ENCODE measurements at regions not wholly inside any gene's neighbourhood (a gene's known extent, or its start where the extent isn't known, plus 50 kb on each side); places are given as distances from the start of the nearest gene placed in this dataset.
"Not testable (repeated sequence)": the region's sequence is repeated elsewhere in the genome, so short reads cannot be mapped to it uniquely, and the experiment has no call there.

DNA sequence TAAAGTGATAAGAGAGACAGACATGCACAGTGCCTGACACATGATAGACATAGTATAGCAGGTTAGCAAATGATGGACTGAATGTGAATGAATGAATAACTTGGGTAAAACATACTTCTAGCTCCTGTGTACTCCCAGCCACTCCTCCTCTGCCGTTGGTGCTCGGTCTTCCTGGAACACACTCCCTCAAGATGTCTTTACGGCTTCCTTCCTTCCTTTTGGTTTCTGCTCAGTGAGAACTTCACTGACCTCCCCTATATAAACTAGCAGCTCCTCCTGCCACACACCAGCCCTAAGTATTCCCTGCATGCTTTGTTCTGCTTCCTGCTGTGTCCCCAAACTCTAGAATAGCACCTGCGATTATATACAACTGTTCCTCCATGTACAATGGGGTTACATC, 50.2 kb downstream of the RAD54L2 start:
- DNase-seq (ENCODE audit: extremely low read depth, low read depth), result no peak
- TF ChIP-seq, protein P1, sequence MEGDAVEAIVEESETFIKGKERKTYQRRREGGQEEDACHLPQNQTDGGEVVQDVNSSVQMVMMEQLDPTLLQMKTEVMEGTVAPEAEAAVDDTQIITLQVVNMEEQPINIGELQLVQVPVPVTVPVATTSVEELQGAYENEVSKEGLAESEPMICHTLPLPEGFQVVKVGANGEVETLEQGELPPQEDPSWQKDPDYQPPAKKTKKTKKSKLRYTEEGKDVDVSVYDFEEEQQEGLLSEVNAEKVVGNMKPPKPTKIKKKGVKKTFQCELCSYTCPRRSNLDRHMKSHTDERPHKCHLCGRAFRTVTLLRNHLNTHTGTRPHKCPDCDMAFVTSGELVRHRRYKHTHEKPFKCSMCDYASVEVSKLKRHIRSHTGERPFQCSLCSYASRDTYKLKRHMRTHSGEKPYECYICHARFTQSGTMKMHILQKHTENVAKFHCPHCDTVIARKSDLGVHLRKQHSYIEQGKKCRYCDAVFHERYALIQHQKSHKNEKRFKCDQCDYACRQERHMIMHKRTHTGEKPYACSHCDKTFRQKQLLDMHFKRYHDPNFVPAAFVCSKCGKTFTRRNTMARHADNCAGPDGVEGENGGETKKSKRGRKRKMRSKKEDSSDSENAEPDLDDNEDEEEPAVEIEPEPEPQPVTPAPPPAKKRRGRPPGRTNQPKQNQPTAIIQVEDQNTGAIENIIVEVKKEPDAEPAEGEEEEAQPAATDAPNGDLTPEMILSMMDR (IDR thresholded peaks at IDR 0.05; ENCODE audit: low read depth, low read length, missing control alignments), result no peak

DNA sequence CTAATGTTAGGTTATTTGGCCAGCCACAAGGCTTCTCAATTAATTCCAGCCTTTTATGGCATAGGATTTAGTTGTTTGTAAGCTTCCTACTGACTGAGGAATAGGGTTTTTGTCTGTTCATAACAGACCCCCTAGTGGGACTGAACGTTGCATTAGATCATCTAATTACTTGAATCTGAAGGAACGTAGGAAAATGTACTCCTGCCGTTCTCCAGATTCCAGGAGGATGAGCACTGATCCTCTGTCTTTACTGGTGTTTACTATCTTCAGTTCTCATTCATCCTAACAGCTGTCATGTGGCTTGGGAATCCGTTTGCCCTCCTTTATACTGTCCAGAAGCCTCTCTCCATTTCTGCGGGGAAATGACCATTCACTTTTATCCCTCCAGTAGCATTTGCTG, 52.7 kb downstream of the RAD54L2 start:
- TF ChIP-seq, protein P1 (IDR thresholded peaks at IDR 0.05; ENCODE audit: low read depth, low read length, missing control alignments), result no peak
- no peak for DNase-seq (ENCODE audit: extremely low read depth, low read depth)
- no peak overlapping the region for H3K4me3 ChIP-seq (replicated peaks; ENCODE audit: low read depth, low read length)

More for the DNA sequence above, 50.2 kb downstream of the RAD54L2 start:
- no peak overlapping the region for H3K4me3 ChIP-seq (replicated peaks; ENCODE audit: low read depth, low read length)

DNA sequence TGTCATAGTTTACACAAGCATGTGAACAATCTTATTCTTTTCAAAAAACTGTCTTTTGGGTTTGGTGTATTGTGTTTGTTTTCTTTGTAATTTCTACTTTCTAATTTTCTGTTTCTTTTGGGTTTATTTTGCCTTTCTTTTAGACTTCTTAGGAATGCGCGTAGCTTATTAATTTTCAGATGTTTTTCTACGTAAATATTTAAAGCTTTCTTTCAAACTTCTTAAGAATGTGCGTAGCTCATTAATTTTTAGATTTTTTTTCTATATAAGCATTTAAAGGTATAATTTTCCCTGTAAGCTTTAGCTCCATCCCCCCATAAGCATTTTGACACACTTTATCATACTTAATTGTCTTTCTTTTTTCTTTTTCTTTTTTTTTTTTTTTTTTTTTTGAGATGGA, 55.2 kb downstream of the RAD54L2 start:
- TF ChIP-seq, protein P1 (IDR thresholded peaks at IDR 0.05; ENCODE audit: low read depth, low read length, missing control alignments), result no peak
- DNase-seq (ENCODE audit: extremely low read depth, low read depth), result no peak
- H3K4me3 ChIP-seq (replicated peaks; ENCODE audit: low read depth, low read length), result no peak overlapping the region

DNA sequence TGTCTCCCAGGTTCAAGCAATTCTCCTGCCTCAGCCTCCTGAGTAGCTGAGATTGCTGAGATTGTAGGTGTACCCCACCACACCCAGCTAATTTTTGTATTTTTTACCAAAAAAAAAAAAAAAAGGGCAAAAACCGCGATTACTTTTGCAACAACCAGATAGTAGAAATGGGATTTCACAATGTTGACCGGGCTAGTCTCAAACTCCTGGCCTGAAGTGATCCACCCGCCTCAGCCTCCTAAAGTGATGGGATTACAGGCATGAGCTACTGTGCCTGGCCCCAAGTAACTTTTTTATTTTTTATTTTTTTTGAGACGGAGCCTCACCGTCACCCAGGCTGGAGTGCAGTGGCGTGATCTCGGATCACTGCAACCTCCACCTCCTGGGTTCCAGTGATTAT, 61.1 kb downstream of the RAD54L2 start:
- H3K4me3 ChIP-seq (replicated peaks; ENCODE audit: low read depth, low read length); DNase-seq (ENCODE audit: extremely low read depth, low read depth): not testable (repeated sequence)

DNA sequence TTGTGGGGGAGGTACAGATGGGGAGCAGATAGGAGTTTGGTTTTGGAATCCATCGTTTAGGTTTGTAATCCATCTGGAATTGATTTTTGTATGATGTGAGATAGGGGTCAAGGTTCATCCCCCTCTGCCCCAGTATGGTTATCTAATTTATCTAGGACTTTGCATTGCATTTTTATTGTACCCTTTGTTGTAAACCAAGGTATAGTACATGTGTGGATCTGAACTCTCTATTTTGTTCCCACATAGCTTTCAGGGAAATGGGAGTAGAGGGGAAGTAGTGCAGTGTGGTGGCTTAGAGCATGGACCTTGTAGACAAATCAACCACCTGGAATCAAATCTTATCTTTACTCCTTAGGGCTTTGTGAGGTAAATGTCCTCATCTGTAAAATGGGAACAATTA, 65.7 kb downstream of the RAD54L2 start:
- TF ChIP-seq, protein P1 (IDR thresholded peaks at IDR 0.05; ENCODE audit: low read depth, low read length, missing control alignments), result no peak
- H3K4me3 ChIP-seq (replicated peaks; ENCODE audit: low read depth, low read length), result no peak overlapping the region
- DNase-seq (ENCODE audit: extremely low read depth, low read depth), result no peak

DNA sequence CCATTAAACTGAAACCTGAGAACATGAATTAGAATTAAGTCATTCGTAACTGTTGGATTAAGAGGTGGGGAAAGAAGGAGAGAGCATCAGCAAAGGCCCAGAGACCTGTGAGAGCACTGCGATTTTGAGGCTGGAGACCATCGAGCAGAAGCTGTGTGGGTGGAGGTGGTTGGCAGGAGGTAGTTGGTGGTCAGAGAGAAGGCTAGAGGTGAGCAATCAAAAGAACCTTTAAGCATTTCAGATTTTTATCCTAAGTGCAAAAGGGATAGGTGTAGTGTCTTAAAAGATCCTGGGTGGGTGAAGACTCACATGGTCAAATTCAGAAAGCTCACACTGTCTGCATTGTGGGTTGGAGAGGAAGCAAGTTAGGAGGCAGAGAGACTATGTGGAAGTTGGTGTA, 65.1 kb upstream of the TEX264 start:
- TF ChIP-seq, protein P1 (IDR thresholded peaks at IDR 0.05; ENCODE audit: low read depth, low read length, missing control alignments), result no peak
- H3K4me3 ChIP-seq (replicated peaks; ENCODE audit: low read depth, low read length), result no peak overlapping the region
- DNase-seq (ENCODE audit: extremely low read depth, low read depth), result no peak

DNA sequence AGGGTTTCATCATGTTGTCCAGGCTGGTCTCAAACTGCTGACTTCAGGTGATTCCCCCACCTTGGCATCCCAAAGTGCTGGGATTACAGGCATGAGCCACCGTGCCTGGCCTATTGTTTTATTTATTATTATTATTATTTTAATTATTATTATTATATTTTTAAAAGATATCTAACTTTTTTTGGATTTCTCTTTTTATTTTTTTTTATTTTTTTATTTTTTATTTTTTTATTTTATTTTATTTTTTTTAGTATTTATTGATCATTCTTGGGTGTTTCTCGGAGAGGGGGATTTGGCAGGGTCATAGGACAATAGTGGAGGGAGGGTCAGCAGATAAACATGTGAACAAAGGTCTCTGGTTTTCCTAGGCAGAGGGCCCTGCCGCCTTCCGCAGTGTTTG, 64.2 kb upstream of the TEX264 start:
- not testable (repeated sequence) for H3K4me3 ChIP-seq (replicated peaks; ENCODE audit: low read depth, low read length); DNase-seq (ENCODE audit: extremely low read depth, low read depth)

DNA sequence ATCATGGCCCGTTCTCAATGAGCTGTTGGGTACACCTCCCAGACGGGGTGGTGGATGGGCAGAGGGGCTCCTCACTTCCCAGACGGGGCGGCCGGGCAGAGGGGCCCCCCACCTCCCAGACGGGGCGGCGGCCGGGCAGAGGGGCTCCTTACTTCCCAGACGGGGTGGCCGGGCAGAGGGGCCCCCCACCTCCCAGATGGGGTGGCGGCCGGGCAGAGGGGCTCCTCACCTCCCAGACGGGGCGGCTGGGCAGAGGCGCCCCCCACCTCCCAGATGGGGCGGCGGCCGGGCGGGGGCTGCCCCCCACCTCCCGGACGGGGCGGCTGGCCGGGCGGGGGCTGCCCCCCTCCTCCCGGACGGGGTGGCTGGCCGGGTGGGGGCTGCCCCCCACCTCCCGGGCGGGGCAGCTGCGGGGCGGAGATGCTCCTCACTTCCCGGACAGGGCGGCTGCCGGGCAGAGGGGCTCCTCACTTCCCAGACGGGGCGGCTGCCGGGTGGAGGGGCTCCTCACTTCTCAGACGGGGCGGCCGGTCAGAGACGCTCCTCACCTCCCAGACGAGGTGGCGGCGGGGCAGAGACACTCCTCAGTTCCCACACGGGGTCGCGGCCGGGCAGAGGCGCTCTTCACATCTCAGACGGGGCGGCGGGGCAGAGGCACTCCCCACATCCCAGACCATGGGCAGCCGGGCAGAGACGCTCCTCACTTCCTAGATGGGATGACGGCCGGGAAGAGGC, 63.3 kb upstream of the TEX264 start:
- H3K4me3 ChIP-seq (replicated peaks; ENCODE audit: low read depth, low read length); DNase-seq (ENCODE audit: extremely low read depth, low read depth): not testable (repeated sequence)
